SK-N-MC (cell line): ENCODE measurements at regions not wholly inside any gene's neighbourhood (a gene's known extent, or its start where the extent isn't known, plus 50 kb on each side); places are given as distances from the start of the nearest gene placed in this dataset.

Source experiments
- DNase-seq: peaks from one replicate; pipeline ENCODE4 v3.0.0-alpha.2; 2011; ENCODE audit warnings: low read depth, low spot score
- H3K27ac ChIP-seq: fragments of 200-600 bp; sonication (generic); 2 replicates; pipeline ENCODE4 v1.5.1; 2016; ENCODE audit warnings: mixed run types
- H3K36me3 ChIP-seq: fragments of 200-600 bp; sonication (generic); 2 replicates; pipeline ENCODE4 v1.6.1; 2017; ENCODE audit warnings: antibody characterized with exemption, low read length, mixed read lengths; ENCODE audit not compliant: insufficient read depth
- H3K4me3 ChIP-seq: fragments of 200-600 bp; sonication (generic); 2 replicates; pipeline ENCODE4 v1.5.1; 2016
- H3K9ac ChIP-seq: fragments of 200-600 bp; sonication (generic); 2 replicates; pipeline ENCODE4 v1.8.0; 2017; ENCODE audit warnings: mixed run types, mixed read lengths; ENCODE audit not compliant: insufficient read length
- H3K9me3 ChIP-seq: fragments of 200-600 bp; sonication (generic); 2 replicates; pipeline ENCODE4 v1.6.1; 2017; ENCODE audit warnings: low read depth, mild to moderate bottlenecking, antibody characterized with exemption, low read length, moderate library complexity, mixed read lengths
- EZH2 ChIP-seq: fragments of 200-600 bp; sonication (generic); IDR thresholded peaks from one replicate; pipeline ENCODE4 v1.6.1; 2017; ENCODE audit warnings: antibody characterized with exemption
- FOXP2 ChIP-seq: optimal IDR thresholded peaks from 2 replicates; pipeline ENCODE3; 2011; ENCODE audit warnings: mild to moderate bottlenecking, moderate library complexity; ENCODE audit not compliant: insufficient read depth; ENCODE audit errors: extremely low read length, control extremely low read depth
- POLR2AphosphoS5 ChIP-seq: IDR thresholded peaks from 2 replicates; pipeline ENCODE4 v1.6.1; 2012; ENCODE audit warnings: mild to moderate bottlenecking, low read depth, low read length, borderline replicate concordance

DNA sequence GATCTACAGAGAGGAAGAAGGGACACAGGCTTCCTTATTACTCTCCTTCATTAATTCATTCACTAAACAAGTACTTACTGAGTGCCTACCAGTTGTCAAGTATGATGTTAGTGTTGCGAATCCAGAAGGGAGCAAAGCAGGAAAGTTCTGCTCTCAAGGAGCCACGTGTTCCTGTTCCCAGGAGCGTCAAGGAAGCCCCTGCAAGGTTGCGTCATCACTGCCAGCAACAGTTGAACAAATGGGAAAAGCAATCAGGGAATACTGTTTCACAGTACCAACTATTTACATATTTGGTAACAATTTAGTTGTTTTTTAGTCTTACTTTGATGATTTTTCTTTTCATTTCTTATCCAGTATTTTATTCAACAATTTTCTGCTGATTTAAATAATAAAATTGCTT, 310.0 kb downstream of the FOXA2 start:
- no peak overlapping the region for H3K27ac ChIP-seq
- H3K36me3 ChIP-seq, result no peaks in the 10 kb centered on the region
- H3K9me3 ChIP-seq, result no peaks in the 10 kb centered on the region
- no peak overlapping the region for H3K9ac ChIP-seq
- DNase-seq, result no peak
- H3K4me3 ChIP-seq, result no peak overlapping the region
- TF ChIP-seq POLR2AphosphoS5 (no peak), EZH2 (no peak), FOXP2 (no peak)

DNA sequence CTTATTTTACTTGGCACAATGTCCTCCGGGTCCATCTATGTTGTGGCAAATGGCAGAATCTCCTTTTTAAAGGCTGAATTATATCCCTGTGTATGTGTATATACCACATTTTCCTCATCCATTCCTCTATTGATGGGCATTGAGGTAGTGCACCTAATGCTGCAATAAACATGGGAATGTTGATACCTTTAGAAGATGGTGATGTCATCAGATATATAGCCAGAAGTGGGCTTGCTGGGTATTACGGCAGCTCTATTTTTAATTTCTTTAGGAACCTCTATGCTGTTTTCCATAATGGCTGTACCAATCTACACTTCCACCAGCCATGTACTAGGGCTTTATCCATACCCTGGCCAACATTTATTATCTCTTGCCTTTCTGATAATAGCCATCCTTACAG, 315.7 kb downstream of the FOXA2 start:
- no peak for DNase-seq
- no peak overlapping the region for H3K4me3 ChIP-seq
- H3K9ac ChIP-seq, result no peak overlapping the region
- no peaks in the 10 kb centered on the region for H3K9me3 ChIP-seq
- no peaks in the 10 kb centered on the region for H3K36me3 ChIP-seq
- no peak overlapping the region for H3K27ac ChIP-seq
- TF ChIP-seq EZH2 (no peak), POLR2AphosphoS5 (no peak), FOXP2 (no peak)

DNA sequence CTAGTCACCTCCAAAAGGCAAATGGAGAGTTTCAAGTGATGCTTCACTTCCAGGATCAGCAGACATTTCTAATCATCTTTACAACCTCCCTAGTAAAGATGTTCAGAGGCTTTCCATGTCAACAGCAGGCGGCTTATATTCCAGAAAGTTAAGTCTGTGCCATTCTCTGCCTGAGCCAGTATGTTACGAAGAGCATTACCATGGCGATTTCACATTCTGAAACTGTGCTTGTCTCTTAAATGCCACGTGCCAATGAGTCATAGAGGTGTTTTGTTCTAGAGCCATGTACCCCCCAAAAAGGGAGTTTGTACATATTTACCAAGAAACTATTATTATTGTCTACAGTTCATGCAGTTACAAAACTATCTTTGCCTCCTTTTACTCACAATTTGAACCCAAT, 319.5 kb downstream of the FOXA2 start:
- no peak overlapping the region for H3K27ac ChIP-seq
- no peaks in the 10 kb centered on the region for H3K9me3 ChIP-seq
- no peak for DNase-seq
- no peak for TF ChIP-seq POLR2AphosphoS5
- TF ChIP-seq EZH2, result no peak
- TF ChIP-seq FOXP2, result no peak
- no peak overlapping the region for H3K4me3 ChIP-seq
- no peaks in the 10 kb centered on the region for H3K36me3 ChIP-seq
- H3K9ac ChIP-seq, result no peak overlapping the region

DNA sequence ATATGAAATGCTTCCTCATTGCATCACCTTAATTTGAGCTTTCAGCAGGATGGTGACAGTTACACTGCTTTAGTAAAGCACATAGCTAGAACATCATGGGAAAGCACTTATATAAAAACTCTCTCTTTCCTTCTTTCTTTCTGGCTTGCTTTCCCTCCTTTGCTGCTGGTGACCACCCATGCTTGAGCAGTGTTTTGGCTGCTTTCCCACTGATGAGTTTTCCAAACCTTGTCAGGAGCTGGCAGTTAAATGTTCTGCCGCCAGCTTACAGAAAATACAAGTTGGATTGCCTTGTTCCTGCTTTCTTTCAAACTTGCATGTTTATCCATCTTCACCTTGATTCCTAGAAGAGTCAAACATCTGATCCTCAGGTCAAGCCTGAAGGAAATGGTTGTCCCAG, 323.9 kb downstream of the FOXA2 start:
- no peak overlapping the region for H3K9ac ChIP-seq
- DNase-seq, result no peak
- H3K36me3 ChIP-seq, result no peaks in the 10 kb centered on the region
- H3K27ac ChIP-seq, result no peak overlapping the region
- no peaks in the 10 kb centered on the region for H3K9me3 ChIP-seq
- H3K4me3 ChIP-seq, result no peak overlapping the region
- no peak for TF ChIP-seq FOXP2
- no peak for TF ChIP-seq EZH2
- no peak for TF ChIP-seq POLR2AphosphoS5

DNA sequence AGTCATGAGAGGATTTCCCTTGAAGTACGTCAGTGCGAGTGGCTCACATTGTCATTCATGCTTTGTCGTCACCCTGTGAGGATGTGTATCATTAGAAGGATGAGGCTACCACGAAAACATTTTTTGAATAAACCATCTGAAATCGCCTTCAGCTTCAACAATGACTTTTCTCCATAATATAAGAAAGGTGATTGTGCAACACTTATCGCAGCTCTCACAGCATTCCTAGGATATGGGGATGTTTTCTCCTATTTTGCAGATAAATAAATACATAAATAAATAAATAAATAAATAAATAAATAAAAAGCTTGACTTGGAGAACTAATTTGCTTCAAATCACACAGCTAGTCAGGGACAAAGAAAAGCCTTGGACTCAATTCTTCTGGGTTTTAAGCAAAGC, 326.5 kb downstream of the FOXA2 start:
- Histone ChIP-seq H3K9ac (no peak overlapping the region), H3K4me3 (no peak overlapping the region), H3K27ac (no peak overlapping the region), H3K36me3 (no peaks in the 10 kb centered on the region), H3K9me3 (no peaks in the 10 kb centered on the region)
- no peak for DNase-seq
- no peak for TF ChIP-seq EZH2
- no peak for TF ChIP-seq FOXP2
- no peak for TF ChIP-seq POLR2AphosphoS5

DNA sequence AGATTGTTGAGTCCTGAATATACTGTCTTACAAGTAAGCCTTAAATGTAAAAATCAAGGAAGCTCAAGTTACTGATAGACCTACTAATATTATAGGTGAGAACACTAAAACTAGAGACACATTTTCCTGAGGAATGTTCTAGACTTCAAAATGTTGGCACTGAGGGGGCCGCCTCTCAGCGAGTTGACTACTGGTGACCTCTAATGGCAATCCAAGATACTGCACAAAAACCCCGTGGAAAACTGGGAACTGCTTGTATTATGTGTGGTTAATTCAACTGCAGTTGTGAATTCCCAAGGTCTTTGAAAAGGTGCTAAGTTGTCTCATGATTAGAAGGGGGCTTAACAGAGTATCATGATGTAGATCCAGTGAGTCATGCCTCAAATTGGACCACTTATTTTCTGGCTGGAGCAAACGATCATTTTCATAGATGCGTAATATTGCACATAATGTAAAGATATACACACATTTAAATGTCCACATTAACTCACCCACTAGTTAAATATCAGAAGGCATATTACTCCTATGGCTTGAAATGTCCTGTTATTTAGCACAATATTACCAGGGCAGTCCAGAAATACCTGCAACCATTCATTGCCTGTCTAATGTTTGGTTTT, 336.2 kb downstream of the FOXA2 start:
- Histone ChIP-seq H3K36me3 (no peaks in the 10 kb centered on the region), H3K27ac (no peak overlapping the region), H3K4me3 (no peak overlapping the region), H3K9me3 (no peaks in the 10 kb centered on the region), H3K9ac (no peak overlapping the region)
- TF ChIP-seq POLR2AphosphoS5, result no peak
- TF ChIP-seq FOXP2, result no peak
- TF ChIP-seq EZH2, result no peak
- DNase-seq, result no peak

DNA sequence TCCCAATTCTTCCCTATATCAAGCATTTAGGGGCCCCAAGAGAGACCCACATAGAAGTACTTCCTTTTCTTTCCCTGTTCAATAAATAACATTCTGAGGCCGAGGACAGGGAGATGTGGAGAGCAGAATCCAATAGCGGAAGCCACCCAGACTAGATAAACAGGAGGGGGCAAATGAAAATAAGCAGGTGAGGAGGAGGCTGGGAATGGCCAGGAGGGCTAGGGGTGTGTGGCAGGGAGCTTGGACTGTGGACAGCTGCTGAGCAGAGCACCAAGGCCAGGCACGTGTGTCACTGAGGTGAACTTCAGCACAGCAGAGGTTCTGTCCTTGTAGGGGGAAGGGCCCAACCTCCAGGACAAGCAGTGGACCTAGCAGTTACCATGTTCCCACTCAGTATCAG, 339.2 kb downstream of the FOXA2 start:
- TF ChIP-seq EZH2 (no peak), POLR2AphosphoS5 (no peak), FOXP2 (no peak)

GRCh38 chr20:22243067-22243466, 341.3 kb downstream of the FOXA2 start:
- DNase-seq, result no peak
- no peaks in the 10 kb centered on the region for H3K36me3 ChIP-seq
- H3K9ac ChIP-seq, result no peak overlapping the region
- H3K27ac ChIP-seq, result no peak overlapping the region
- no peaks in the 10 kb centered on the region for H3K9me3 ChIP-seq
- no peak for TF ChIP-seq POLR2AphosphoS5
- TF ChIP-seq EZH2, result no peak
- TF ChIP-seq FOXP2, result no peak
- no peak overlapping the region for H3K4me3 ChIP-seq

More for the DNA sequence above, 339.2 kb downstream of the FOXA2 start:
- Histone ChIP-seq H3K9ac (no peak overlapping the region), H3K27ac (no peak overlapping the region), H3K9me3 (no peaks in the 10 kb centered on the region), H3K36me3 (no peaks in the 10 kb centered on the region), H3K4me3 (no peak overlapping the region)
- DNase-seq, result no peak

DNA sequence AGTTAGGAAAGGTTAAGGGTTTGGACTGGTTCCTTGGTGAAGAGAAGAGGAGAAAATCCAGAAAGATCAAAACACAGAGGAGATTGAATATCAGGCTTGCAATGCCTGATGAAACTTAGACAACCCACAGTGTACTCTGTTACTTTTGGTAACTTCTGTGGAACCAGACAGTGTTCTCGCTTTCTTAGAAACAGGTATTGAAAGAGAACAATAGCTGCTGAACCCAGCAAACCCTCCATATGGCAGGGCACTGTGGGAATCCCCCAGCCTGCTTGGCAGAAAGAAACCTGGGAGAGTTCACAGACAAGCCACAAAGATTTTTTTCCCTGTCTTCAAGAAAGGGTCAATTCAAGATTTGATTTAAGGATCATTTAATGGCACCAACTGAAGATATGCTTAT, 342.8 kb downstream of the FOXA2 start:
- Histone ChIP-seq H3K36me3 (no peaks in the 10 kb centered on the region), H3K4me3 (no peak overlapping the region), H3K9me3 (no peaks in the 10 kb centered on the region), H3K27ac (no peak overlapping the region), H3K9ac (no peak overlapping the region)
- DNase-seq, result no peak
- TF ChIP-seq FOXP2, result no peak
- TF ChIP-seq EZH2, result no peak
- no peak for TF ChIP-seq POLR2AphosphoS5
